ENCODE measurements at regions not wholly inside any gene's neighbourhood (a gene's known extent, or its start where the extent isn't known, plus 50 kb on each side); places are given as distances from the start of the nearest gene placed in this dataset.
"Not testable (repeated sequence)": the region's sequence is repeated elsewhere in the genome, so short reads cannot be mapped to it uniquely, and the experiment has no call there.

DNA sequence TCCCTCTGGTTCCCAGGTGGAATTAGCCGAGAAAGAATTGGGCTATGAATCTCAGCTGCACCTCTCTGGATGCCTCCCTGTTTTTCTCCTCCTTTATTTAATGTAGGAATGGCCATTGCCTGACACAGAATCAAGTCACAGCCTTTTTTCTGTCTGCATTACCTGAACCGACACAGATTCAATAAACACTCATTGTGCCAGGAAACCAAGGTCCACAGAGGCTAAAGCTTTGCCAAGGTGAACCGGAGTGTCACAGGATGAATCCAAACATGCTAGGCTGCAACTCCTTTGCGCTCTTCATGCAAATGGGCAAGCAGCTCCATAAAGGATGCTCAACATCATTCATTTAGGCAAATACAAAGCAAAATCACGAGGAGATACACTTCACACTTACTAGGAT is 199.8 kb upstream of the AGTR2 start:
- Histone ChIP-seq H3K9me3 (ENCODE audit: low read depth, low read length, poor library complexity, severe bottlenecking) (no peaks in the 10 kb centered on the region), H3K27me3 (replicated peaks; ENCODE audit: insufficient read depth, low read depth, low read length, poor library complexity) (peaks cover 59% of the 10 kb centered on the region), H3K4me1 (ENCODE audit: insufficient read depth, low read length, poor library complexity, severe bottlenecking) (no peaks in the 10 kb centered on the region), H3K36me3 (ENCODE audit: insufficient read depth, low read length, poor library complexity, severe bottlenecking) (no peaks in the 10 kb centered on the region), H3K27ac (ENCODE audit: low read depth, low read length, poor library complexity, severe bottlenecking) (no peak overlapping the region), H3K4me3 (ENCODE audit: low read depth, low read length, poor library complexity, severe bottlenecking) (no peak overlapping the region)
- ChIA-PET CTCF (no interaction called here), POLR2A (ENCODE audit: low non-redundant PET) (no interaction called here)
- no TSS peak for BruUV-seq (replicated peaks)
- TF ChIP-seq, protein P1, sequence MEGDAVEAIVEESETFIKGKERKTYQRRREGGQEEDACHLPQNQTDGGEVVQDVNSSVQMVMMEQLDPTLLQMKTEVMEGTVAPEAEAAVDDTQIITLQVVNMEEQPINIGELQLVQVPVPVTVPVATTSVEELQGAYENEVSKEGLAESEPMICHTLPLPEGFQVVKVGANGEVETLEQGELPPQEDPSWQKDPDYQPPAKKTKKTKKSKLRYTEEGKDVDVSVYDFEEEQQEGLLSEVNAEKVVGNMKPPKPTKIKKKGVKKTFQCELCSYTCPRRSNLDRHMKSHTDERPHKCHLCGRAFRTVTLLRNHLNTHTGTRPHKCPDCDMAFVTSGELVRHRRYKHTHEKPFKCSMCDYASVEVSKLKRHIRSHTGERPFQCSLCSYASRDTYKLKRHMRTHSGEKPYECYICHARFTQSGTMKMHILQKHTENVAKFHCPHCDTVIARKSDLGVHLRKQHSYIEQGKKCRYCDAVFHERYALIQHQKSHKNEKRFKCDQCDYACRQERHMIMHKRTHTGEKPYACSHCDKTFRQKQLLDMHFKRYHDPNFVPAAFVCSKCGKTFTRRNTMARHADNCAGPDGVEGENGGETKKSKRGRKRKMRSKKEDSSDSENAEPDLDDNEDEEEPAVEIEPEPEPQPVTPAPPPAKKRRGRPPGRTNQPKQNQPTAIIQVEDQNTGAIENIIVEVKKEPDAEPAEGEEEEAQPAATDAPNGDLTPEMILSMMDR (conservative IDR thresholded peaks at IDR 0.05; ENCODE audit: low read depth, low read length), result no peak
- no peak for TF ChIP-seq EZH2 (IDR thresholded peaks at IDR 0.05; ENCODE audit: borderline replicate concordance, low read depth, low read length, poor library complexity, severe bottlenecking)
- DNase-seq (ENCODE audit: low spot score), result no peak
- intact Hi-C loops (cut with micrococcal nuclease; ENCODE audit: unreplicated experiment), result no loop called here

DNA sequence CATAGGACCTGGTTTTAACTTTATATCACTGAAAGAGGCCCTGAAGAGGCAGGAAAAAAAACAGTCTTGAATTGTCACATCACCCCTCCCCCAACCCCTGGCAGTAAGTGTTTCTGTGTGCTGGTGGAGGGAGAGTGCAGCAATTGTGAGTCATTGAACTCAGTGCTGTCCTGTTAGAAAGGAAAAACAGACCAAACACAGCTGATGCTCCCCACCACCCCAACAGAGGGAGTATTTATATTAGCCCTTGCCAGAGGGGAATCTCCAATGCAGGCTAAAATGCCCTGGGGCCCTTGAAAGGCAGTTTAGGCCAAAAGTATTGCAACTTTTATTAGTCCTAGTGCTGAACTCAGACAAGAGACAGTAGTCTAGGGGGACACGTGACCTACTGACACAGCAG is 197.8 kb upstream of the AGTR2 start:
- DNase-seq (ENCODE audit: low spot score), result no peak
- Histone ChIP-seq H3K4me3 (ENCODE audit: low read depth, low read length, poor library complexity, severe bottlenecking) (no peak overlapping the region), H3K36me3 (ENCODE audit: insufficient read depth, low read length, poor library complexity, severe bottlenecking) (no peaks in the 10 kb centered on the region), H3K27me3 (replicated peaks; ENCODE audit: insufficient read depth, low read depth, low read length, poor library complexity) (peaks cover 54% of the 10 kb centered on the region), H3K27ac (ENCODE audit: low read depth, low read length, poor library complexity, severe bottlenecking) (no peak overlapping the region), H3K9me3 (ENCODE audit: low read depth, low read length, poor library complexity, severe bottlenecking) (no peaks in the 10 kb centered on the region), H3K4me1 (ENCODE audit: insufficient read depth, low read length, poor library complexity, severe bottlenecking) (no peaks in the 10 kb centered on the region)
- intact Hi-C loops (cut with micrococcal nuclease; ENCODE audit: unreplicated experiment), result no loop called here
- TF ChIP-seq EZH2 (IDR thresholded peaks at IDR 0.05; ENCODE audit: borderline replicate concordance, low read depth, low read length, poor library complexity, severe bottlenecking), result no peak
- TF ChIP-seq, protein P1 (conservative IDR thresholded peaks at IDR 0.05; ENCODE audit: low read depth, low read length), result no peak
- POLR2A ChIA-PET (ENCODE audit: low non-redundant PET), result no interaction called here
- CTCF ChIA-PET, result no interaction called here
- no TSS peak for BruUV-seq (replicated peaks)

DNA sequence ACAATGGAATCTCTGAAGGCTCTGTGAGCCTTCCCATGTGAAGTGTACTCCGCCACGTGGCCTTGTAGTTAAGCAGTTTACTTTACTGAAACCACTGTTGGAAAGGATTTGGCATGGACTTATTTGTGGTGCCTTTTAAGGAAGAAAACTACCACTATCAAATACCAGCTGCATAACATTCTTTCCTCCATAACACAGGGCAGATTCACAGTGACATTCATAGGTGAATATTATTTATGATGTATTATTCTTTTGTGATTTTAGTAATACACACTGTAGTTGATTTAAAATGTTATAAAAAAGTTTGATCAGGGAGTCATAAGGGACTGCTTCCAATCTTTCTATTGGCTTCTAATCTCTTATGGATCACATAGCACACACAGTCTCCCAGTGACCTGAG is 192.5 kb upstream of the AGTR2 start:
- H3K4me3 ChIP-seq (ENCODE audit: low read depth, low read length, poor library complexity, severe bottlenecking), result no peak overlapping the region
- TF ChIP-seq, protein P1 (conservative IDR thresholded peaks at IDR 0.05; ENCODE audit: low read depth, low read length), result no peak
- TF ChIP-seq EZH2 (IDR thresholded peaks at IDR 0.05; ENCODE audit: borderline replicate concordance, low read depth, low read length, poor library complexity, severe bottlenecking), result no peak
- CTCF ChIA-PET, result no interaction called here

DNA sequence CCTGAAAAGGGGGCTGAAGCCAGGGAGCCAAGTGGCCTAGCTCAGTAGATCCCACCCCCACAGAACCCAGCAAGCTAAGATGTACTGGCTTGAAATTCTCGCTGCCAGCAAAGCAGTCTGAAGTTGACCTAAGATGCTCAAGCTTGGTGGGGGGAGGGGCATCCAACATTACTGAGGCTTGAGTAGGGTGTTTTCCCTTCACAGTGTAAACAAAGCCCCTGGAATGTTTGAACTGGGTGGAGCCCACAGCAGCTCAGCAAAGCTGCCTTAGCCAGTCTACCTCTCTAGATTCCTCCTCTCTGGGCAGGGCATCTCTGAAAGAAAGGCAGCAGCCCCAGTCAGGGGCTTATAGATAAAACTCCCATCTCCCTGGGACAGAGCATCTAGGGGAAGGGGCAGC is 187.4 kb upstream of the AGTR2 start:
- intact Hi-C loops (cut with micrococcal nuclease; ENCODE audit: unreplicated experiment); POLR2A ChIA-PET (ENCODE audit: low non-redundant PET); DNase-seq (ENCODE audit: low spot score); H3K27me3 ChIP-seq (replicated peaks; ENCODE audit: insufficient read depth, low read depth, low read length, poor library complexity); H3K4me3 ChIP-seq (ENCODE audit: low read depth, low read length, poor library complexity, severe bottlenecking); H3K9me3 ChIP-seq (ENCODE audit: low read depth, low read length, poor library complexity, severe bottlenecking); H3K36me3 ChIP-seq (ENCODE audit: insufficient read depth, low read length, poor library complexity, severe bottlenecking); BruUV-seq (replicated peaks); H3K27ac ChIP-seq (ENCODE audit: low read depth, low read length, poor library complexity, severe bottlenecking); CTCF ChIA-PET; H3K4me1 ChIP-seq (ENCODE audit: insufficient read depth, low read length, poor library complexity, severe bottlenecking): not testable (repeated sequence)

More for the DNA sequence above, 192.5 kb upstream of the AGTR2 start:
- no TSS peak for BruUV-seq (replicated peaks)
- Histone ChIP-seq H3K27me3 (replicated peaks; ENCODE audit: insufficient read depth, low read depth, low read length, poor library complexity) (peaks cover 12% of the 10 kb centered on the region), H3K27ac (ENCODE audit: low read depth, low read length, poor library complexity, severe bottlenecking) (no peak overlapping the region), H3K36me3 (ENCODE audit: insufficient read depth, low read length, poor library complexity, severe bottlenecking) (no peaks in the 10 kb centered on the region), H3K9me3 (ENCODE audit: low read depth, low read length, poor library complexity, severe bottlenecking) (no peaks in the 10 kb centered on the region), H3K4me1 (ENCODE audit: insufficient read depth, low read length, poor library complexity, severe bottlenecking) (no peaks in the 10 kb centered on the region)
- intact Hi-C loops (cut with micrococcal nuclease; ENCODE audit: unreplicated experiment), result no loop called here
- no peak for DNase-seq (ENCODE audit: low spot score)
- POLR2A ChIA-PET (ENCODE audit: low non-redundant PET), result no interaction called here

DNA sequence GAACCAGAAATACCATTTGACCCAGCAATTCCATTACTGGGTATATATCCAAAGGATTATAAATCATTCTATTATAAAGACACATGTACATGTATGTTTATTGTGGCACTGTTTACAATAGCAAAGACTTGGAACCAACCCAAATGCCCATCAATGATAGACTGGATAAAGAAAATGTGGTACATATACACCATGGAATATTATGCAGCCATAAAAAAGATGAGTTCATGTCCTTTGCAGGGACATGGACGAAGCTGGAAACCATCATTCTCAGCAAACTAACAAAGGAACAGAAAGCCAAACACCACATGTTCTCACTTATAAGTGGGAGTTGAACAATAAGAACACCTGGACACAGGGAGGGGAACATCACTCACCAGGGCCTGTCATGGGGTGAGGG is 183.1 kb upstream of the AGTR2 start:
- H3K4me3 ChIP-seq (ENCODE audit: low read depth, low read length, poor library complexity, severe bottlenecking); intact Hi-C loops (cut with micrococcal nuclease; ENCODE audit: unreplicated experiment); POLR2A ChIA-PET (ENCODE audit: low non-redundant PET); H3K27me3 ChIP-seq (replicated peaks; ENCODE audit: insufficient read depth, low read depth, low read length, poor library complexity); CTCF ChIA-PET; H3K9me3 ChIP-seq (ENCODE audit: low read depth, low read length, poor library complexity, severe bottlenecking); H3K36me3 ChIP-seq (ENCODE audit: insufficient read depth, low read length, poor library complexity, severe bottlenecking); BruUV-seq (replicated peaks); H3K4me1 ChIP-seq (ENCODE audit: insufficient read depth, low read length, poor library complexity, severe bottlenecking); H3K27ac ChIP-seq (ENCODE audit: low read depth, low read length, poor library complexity, severe bottlenecking); DNase-seq (ENCODE audit: low spot score): not testable (repeated sequence)

Measured in A673 (cell line).